NCI-H2171 (cell line): ENCODE measurements at regions not wholly inside any gene's neighbourhood (a gene's known extent, or its start where the extent isn't known, plus 50 kb on each side); places are given as distances from the start of the nearest gene placed in this dataset.
A peak's percentile ranks its signal among the peaks of the same experiment; 100 is the strongest.
"Not testable (repeated sequence)": the region's sequence is repeated elsewhere in the genome, so short reads cannot be mapped to it uniquely, and the experiment has no call there.

ENCODE experiments used
- DNase-seq: peaks from one replicate; lab custom pipeline; 2025; lab: John Stamatoyannopoulos, UW

DNA sequence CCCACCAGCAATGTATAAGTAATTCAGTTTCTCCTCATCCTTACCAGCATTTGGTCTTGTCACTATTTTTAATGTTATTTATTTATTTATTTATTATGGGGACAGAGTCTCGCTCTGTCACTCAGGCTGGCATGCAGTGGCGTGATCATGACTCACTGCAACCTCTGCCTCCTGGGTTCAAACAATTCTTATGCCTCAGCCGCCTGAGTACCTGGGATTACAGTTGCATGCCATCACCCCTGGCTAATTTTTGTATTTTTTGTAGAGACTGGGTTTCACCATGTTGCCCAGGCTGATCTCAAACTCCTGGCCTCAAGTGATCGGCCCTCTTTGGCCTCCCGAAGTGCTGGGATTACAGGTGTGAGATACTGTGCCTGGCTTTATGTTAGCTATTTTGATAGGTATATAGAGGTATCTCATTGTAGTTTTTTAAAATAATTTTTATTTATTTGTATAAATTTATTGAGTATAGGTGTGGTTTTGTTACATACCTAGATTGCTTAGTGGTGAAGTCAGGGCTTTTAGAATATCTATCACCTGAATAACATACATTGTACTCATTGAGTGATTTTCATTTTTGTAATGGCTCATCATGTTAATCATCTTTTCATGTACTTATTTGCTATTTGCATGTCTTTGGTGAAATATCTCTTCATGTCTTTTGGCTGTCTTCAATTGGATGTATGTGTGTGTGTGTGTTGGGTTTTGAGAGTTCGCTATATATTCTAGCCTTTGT, 53.3 kb downstream of the TANC2 start:
- no peak for DNase-seq

DNA sequence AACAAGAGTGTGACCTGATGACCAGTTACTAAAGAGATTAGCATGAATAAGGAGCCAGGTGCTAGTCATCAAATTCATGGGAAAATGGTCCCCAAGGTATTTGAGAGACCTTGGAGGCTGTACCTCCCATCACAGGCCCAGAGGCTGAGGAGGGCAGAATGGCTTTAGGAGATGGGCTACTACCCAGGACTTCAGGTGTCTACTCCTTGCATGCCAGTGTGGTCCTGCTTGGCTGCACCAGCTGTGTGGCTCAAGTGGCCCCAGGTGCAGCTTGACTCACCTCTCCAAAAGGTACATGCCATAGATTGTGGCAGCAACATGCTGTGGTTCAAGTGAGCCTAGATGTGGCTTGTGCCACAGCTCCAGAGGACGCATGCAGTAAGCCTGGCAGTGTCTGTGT, 56.5 kb downstream of the TANC2 start:
- DNase-seq, result no peak

DNA sequence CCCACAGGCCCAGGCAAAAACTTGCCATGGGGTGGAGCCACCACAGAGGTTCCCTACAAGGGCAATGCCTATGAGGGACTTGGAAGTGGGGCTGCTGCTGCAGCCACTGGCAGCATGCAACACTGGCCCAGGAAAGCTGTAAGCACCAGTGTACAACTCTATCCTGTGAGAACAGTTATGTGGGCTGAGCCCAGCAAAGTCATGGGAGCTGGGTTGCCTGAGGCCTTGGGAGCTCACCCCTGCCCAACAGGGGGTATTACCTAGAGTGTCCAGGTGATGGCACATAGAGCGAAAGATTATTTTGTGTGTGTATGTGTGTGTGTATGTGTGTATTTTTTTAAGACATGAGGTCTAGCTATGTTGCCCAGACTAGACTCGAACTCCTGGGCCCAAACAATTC, 57.0 kb downstream of the TANC2 start:
- DNase-seq, result no peak

DNA sequence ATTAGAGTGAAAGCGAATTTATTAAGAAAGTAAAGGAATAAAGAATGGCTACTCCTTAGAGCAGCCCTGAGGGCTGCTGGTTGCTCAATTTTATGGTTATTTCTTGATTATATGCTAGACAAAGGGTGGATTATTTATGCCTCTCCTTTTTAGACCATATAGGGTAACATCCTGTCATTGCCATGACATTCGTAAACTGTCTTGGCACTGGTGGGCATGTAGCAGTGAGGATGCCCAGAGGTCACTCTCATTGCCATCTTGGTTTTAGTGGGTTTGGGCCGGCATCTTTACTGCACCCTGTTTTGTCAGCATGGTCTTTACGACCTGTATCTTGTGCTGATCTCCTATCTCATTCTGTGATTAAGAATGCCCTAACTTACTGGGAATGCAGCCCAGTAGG, 58.2 kb downstream of the TANC2 start:
- DNase-seq, result no peak

DNA sequence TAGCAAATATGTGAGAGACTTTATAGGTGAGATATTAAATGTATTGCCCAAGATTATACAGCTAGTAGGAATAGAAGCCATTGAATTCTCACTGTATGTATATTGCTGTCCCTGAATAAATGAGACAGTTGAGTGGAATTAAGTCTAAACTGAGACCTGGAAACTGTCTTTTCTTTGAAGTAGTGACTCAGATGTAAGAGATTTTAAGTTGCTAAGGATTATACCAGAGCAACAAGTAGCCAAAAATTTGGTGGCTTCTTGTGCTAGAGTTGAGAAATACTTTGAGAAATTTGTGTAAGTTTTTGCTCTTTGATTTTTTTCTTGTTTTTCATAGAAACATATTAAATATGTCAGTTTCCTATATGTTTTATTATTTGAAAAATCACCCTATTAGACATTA, 58.7 kb downstream of the TANC2 start:
- no peak for DNase-seq

DNA sequence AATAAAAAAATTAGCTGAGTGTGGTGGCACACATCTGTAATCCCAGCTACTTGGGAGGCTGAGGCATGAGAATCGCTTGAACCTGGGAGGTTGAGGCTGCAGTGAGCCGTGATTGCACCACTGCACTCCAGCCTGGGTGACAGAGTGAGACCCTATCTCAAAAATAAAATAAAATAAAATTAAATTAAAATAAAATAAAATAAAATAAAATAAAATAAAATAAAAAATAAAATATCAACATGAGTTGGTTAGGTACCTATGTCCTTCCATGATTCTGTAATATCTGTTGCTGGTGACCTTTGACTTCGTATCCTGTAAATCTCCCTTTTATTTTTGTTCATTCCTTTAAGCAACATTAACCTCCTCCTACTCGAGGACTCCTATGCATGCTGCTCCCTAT, 59.6 kb downstream of the TANC2 start:
- DNase-seq, result not testable (repeated sequence)

DNA sequence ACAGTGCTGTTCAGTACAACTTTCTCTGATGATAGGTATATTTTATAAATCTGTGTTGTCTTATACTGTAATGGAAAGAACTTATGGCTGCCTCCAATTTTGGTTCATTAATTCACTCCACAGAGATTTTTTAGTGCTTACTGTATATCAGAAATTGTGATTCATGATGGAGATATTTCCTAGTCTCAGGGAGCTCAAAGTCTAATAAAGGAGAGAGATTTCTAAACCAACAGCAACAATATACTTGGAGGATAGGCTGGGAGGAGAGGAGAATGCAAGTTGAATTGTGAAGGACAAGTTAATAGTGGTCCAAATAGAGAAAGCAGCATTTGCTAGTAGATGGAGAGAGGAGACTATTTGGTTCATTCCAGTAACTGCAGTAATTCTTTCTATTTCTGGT, 63.5 kb downstream of the TANC2 start:
- DNase-seq, result no peak

DNA sequence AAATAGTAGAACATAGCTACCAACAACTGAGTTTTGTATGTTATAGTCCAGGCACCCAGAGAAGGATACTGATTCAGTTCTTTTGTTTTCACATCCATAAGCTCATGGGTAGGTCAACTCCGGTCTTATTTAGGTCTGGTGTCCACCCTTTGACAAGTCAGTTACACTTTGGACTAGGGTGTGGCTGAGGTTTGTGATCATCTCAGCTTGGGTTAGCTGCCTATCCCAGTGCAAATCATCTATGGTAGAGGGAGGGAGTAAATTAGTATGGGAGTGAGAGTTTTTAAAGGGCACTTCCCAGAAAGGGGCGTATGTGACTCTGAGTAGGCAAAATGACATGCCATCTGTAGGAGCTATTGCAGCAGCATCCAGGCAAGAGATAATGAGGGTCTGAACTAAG, 66.1 kb downstream of the TANC2 start:
- no peak for DNase-seq

DNA sequence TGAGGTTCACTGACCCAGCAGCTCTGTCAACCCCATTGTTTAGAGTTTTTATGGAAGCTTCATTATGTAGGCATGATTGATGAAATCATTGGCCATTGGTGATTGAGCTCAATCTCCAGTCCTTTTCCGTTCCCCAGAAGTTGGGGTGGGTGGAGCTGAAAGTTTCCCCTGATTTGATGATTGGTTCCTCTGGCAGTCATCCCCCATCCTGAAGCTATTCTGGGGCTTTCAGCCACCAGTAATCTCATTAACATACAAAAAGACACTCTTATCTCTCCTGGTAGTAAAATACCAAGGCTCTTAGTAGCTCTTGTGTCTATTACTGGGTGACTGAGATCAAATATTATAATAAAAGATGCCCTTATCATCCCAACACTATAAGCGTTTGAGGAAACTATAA, 67.1 kb downstream of the TANC2 start:
- no peak for DNase-seq

DNA sequence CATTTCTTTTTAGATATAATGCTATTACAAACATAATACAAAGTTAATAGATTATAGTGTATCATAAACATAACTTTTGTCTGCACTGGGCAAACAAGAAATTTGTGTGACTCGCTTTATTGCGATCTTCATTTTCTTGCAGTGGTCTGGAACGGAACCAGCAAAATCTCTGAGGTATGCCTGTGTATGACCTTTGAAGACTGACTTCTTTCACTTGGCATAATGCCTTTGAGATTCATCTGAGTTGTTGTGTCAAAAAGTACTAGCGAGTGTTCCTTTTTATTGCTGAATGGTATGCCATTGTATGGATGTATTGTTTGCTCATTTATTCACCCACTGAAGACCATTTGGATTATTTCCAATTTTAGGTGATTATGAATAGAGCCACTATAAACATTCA, 69.2 kb downstream of the TANC2 start:
- DNase-seq, result no peak

DNA sequence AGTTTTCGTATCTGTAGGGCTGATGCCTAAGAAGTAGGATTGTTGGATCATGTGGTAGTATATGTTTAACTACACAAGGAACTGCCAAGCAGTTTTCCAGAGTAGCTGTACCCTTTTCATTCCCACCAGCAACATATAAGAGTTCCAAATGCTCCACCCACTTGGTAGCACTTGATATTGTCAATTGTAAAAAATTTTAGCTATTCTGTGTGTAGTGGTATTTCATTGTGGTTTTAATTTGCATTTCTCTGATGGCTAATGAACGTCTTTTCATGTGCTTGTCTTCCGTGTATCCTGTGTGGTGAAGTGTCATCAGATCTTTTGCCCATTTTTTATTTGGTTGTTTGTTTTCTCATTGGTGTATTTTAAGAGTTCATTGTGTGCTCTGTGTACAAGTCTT, 69.7 kb downstream of the TANC2 start:
- DNase-seq, result no peak

DNA sequence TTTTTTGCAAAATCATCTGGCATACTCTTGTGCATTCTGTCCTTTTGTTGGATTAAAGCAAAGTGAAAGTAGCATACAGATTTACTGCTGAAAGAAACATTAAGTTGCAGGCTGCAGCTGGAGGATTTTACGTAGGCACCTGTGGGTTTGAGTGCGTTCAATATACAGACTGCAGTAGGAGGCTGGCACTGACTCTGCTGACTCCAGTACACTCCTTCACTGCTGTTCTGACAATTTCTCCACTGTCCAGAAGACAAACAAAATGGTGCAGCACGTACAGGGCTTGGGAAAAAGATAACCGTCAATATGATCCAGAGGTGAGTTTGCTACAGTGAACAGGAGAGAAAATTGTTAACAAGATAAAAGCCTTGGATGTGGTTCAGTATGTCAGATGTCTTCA, 73.3 kb downstream of the TANC2 start:
- no peak for DNase-seq

DNA sequence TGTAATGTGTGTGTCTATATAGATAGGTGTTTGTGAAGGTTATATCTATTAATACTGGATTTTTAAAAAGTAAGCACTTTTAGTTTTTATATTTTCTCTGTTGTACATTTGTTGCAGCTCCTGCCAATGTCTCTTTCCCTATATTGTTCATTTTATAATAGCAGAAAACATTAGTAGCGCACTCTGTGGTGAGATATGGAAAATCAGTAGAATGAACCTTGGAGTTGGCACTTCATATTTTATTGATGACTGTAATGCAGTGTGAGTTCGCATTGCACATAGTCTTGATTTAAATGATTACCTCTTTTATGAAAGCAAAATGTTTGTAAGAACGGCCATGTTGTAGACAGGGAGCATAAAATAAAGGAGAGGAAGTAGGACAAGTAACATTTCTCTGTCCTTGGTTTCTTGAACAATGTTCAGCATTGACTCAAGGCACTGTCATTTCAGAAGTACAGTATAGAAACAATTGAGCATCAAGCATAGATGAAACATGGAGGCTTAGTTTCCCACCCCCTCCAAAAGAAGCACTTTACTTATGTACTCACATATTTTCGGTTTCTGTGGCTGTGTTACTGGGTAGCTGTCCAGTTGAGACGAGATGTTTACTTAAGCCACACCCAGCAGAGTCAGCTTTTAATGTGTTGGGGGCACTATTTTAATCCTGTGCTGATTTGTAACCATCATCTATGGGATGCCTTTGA, 74.0 kb downstream of the TANC2 start:
- no peak for DNase-seq

DNA sequence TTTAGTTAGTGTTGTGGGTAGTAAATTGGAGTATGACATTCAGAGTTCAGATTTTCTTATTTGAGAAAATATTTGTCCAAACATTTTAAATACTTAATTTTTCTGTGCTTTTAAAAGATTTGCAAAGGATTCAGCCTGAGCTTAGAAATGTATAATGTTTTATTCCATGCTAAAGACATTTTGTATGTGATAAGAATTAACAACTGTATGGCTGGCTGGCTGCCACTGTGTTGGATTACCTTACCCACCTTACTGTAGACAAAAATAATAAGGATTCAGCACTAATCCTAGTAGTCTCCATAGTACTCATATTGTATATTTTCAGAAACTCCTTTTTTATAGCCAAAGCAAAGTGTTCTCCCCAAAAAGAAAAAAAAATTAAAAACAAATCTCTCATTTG, 74.8 kb downstream of the TANC2 start:
- DNase-seq, result no peak

DNA sequence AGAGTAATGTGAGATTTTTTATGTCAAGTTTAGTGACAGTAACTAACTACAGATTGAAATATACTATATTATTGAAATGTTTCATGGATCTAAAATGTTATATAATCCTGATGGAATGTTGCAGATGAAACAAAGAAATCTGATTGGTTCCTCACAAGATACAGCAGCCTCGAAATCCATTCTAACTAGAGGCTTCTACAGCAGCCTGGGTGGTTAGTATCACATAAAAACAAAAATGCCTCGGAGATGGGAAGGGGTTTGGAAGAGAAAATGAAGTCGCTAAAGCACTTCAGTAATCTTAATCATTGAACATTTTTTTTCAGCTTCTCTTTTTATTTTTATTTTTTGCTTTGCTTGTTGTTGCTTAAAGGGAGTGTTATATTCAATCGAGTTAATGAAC, 75.2 kb downstream of the TANC2 start:
- DNase-seq, result no peak

DNA sequence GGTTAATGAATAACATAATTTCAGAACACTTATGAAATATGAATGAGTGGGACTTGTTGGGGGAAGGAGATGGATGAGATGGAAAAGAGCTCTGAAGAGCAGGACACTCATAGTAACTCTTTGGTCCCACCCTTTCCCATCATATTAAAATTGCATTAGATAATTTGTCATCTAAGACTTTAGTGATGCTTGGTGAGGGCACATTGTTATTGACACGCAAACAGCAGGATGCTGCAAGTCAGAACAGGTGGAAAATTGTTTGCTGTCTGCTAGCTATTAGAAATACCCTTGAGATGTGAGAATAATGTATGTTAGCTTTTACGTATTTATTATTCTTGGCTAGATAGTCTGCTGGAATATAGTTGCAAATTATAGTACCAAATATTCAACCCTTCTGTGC, 75.7 kb downstream of the TANC2 start:
- peak; percentile 48 for DNase-seq

DNA sequence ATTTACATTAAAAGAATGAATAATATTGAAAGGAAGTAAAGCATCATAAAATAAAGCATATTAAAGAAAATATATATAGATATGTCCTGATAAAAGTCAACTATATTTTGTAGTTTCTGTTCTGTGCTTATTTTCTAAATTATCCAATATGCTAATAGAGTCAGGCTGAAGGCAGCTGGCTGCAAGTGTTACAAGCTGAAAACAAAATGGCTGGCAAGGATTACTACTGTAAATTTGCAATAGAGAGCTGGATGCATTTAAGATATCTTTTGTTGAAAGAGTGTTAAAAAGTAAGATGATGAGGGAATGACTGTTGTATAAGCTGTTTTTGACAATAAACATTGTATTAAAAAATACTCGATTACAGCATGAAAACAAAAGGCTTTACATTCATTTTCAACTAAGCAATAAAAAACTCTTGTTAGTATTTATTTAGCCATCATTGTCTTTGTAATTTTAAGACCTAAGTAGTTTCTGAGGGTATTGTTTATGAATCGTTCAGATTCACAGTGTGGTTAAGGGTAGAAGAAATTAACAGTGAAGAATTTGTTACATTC, 76.3 kb downstream of the TANC2 start:
- DNase-seq, result peak; percentile 23

DNA sequence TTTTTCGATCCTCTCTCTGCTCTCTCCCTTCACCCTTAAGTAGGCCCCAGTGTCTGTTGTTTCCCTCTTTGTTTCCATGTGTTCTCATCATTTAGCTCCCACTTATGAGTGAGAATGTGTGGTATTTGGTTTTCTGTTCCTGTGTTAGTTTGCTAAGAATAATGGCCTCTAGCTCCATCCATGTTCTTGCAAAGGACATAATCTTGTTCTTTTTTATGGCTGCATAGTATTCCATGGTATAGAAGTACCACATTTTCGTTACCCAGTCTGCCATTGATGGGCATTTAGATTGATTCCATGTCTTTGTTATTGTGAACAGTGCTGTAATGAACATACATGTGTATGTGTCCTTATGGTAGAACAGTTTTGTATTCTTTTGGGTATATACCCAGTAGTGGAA, 91.5 kb downstream of the TANC2 start:
- not testable (repeated sequence) for DNase-seq

DNA sequence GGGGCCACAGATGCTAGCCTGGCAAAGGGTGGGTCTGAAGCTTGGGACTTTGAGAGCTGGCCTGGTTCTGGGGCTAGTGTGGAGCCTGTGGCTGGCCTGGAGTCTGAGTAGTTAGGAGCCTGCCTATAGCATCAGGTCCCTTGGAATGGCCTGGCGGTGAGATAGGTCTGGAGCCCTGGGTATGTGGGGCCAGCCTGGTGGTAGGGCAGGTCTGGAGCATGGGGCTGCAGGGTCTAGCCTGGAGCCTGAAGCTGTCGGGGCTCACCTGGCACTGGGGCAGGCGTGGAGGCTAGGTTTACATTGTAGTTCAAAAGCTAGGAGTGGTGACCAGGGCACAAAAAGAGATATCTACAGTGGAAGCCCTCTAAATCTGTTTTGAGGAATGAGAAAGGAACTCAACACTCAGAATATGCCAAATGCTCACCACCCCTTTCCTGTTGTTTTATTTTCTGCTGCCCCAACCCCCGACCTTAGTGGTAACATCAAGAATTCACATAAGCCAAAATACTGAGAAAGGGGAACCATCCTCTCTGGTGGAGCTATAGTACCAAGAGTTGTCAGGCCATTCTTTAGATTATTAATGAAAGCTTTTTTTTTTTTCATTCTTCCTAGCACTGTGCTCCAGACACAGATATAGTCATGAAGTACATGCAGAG, 100.3 kb downstream of the TANC2 start:
- DNase-seq, result no peak

DNA sequence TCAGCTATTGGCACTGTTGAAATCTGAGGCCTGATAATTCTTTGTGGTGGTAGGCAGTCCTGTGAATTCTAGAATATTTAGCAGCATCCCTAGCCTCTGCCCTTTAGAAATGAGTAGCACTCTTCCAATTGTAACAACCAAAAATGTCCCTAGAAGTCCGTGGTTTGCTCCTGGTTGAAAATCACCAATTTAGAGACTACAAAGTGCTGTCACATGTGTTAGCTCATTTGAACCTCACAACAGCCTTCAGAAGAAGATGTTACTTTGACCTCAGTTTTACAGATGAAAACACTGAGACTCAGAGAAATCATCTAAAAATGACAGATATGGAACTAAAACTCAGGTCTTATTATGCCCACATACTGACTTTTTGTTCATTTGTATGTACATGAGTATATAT, 103.2 kb downstream of the TANC2 start:
- no peak for DNase-seq

DNA sequence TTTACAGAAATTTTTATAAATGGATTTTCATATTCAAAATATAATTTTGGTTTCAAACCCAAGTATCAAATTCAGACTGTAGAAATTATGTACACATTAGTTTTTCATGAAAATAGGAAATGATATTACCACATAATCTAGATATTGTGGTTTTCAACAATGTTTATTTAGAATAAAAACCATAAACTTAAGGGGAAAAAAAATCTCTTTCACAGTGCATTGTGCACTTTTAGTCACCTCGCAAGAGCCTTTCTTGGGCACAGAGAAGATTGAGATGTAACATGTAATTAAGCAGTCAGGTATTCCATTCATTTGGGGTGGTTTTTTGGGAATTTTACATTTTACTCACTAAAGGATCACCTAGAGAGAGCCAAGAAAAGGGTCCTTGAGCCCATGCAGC, 104.0 kb downstream of the TANC2 start:
- no peak for DNase-seq

DNA sequence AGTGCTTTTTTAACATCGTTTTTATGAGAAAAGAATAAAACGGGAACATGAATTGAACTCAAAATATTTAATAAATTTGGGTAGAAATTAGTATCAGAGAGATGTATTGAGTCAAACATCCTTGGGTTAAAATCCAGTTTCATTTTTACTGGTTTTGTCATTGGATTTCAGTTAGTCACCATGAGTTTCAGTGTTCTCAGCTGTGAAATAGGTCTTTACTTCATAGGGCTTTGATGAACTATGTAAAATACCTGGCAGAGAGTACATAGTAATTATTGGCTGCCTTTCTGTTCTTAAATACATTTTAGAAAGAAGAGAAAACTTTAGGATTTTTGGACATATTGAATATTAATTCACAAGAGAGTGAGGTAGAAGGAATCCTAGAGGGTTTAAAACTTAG, 105.8 kb downstream of the TANC2 start:
- no peak for DNase-seq

DNA sequence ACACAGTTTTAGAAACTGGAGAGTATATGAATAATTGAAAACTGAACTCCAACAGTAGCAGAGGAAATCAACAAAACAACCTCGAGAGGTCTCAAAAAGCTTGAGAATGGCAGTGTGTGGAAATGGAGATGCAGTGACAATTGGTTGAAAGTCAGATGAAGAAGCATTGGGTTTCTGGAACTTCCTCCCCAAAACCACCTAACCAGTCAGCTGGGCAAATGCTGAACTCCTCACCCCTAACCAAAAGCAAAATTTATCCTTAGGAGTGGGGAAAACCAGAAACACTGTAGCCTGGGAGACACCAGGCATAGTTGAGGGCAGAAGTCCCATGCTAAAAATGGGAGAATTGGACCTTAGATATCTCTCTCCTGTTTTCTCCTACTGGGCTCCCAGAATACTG, 109.9 kb downstream of the TANC2 start:
- DNase-seq, result no peak
